Trophoblast cell (in vitro differentiated cells and primary cell): ENCODE measurements at regions not wholly inside any gene's neighbourhood (a gene's known extent, or its start where the extent isn't known, plus 50 kb on each side); places are given as distances from the start of the nearest gene placed in this dataset.

ENCODE experiments used
- DNase-seq, 2 donors: peaks; one replicate each; pipeline ENCODE4 v3.0.0-alpha.2; 2016
- H2AFZ ChIP-seq: 2 replicates; pipeline ENCODE4 v1.6.1; 2013; ENCODE audit warnings: low read length, moderate library complexity, mild to moderate bottlenecking; ENCODE audit not compliant: insufficient read depth, poor library complexity
- H2AK5ac ChIP-seq: 2 replicates; pipeline ENCODE4 v1.6.1; 2013; ENCODE audit warnings: mild to moderate bottlenecking, low read length
- H2BK120ac ChIP-seq: 2 replicates; pipeline ENCODE4 v1.6.1; 2013; ENCODE audit warnings: low read length, mild to moderate bottlenecking, moderate library complexity; ENCODE audit not compliant: insufficient read depth, poor library complexity
- H2BK12ac ChIP-seq: 2 replicates; pipeline ENCODE4 v1.6.1; 2013; ENCODE audit warnings: mild to moderate bottlenecking, low read length, moderate library complexity
- H2BK5ac ChIP-seq: 2 replicates; pipeline ENCODE4 v1.6.1; 2013; ENCODE audit warnings: low read length, low read depth, moderate library complexity, mild to moderate bottlenecking; ENCODE audit not compliant: poor library complexity
- H3K14ac ChIP-seq: 2 replicates; pipeline ENCODE4 v1.6.1; 2013; ENCODE audit warnings: mild to moderate bottlenecking, low read length
- H3K18ac ChIP-seq: 2 replicates; pipeline ENCODE4 v1.6.1; 2013; ENCODE audit warnings: mild to moderate bottlenecking, low read length
- H3K23ac ChIP-seq: 2 replicates; pipeline ENCODE4 v1.6.1; 2013; ENCODE audit warnings: low read length
- H3K27ac ChIP-seq: 2 replicates; pipeline ENCODE4 v1.5.1; 2013; ENCODE audit warnings: low read depth, mild to moderate bottlenecking, inconsistent platforms, low read length, moderate library complexity
- H3K27me3 ChIP-seq: 2 replicates; pipeline ENCODE4 v1.6.1; 2013; ENCODE audit warnings: inconsistent platforms, mild to moderate bottlenecking, low read length, moderate library complexity; ENCODE audit not compliant: insufficient read depth
- H3K36me3 ChIP-seq, 2 experiments: 1 replicate in 1 of 2; 2 replicates in 1 of 2; pipeline ENCODE4 v1.6.1; 2013; ENCODE audit warnings: low read length in 2 of 2, mild to moderate bottlenecking in 2 of 2, moderate library complexity in 1 of 2; ENCODE audit not compliant: insufficient read depth in 2 of 2, control insufficient read depth in 1 of 2
- H3K4ac ChIP-seq: 2 replicates; pipeline ENCODE4 v1.6.1; 2013; ENCODE audit warnings: low read depth, mild to moderate bottlenecking, low read length, moderate library complexity
- H3K4me1 ChIP-seq, 2 experiments: 1 replicate in 1 of 2; 2 replicates in 1 of 2; pipeline ENCODE4 v1.6.1; 2013; ENCODE audit warnings: low read length in 2 of 2, mild to moderate bottlenecking in 2 of 2, moderate library complexity in 1 of 2; ENCODE audit not compliant: insufficient read depth in 2 of 2, control insufficient read depth in 1 of 2
- H3K4me2 ChIP-seq: 2 replicates; pipeline ENCODE4 v1.6.1; 2013; ENCODE audit warnings: inconsistent platforms, mild to moderate bottlenecking, low read length, moderate library complexity
- H3K4me3 ChIP-seq: 2 replicates; pipeline ENCODE4 v1.5.1; 2013; ENCODE audit warnings: mild to moderate bottlenecking, low read depth, low read length, inconsistent platforms
- H3K79me1 ChIP-seq: one replicate; pipeline ENCODE4 v1.6.1; 2013; ENCODE audit warnings: low read length
- H3K79me2 ChIP-seq: 2 replicates; pipeline ENCODE4 v1.6.1; 2013; ENCODE audit warnings: low read length, mild to moderate bottlenecking; ENCODE audit not compliant: control insufficient read depth, insufficient read depth, poor library complexity
- H3K9ac ChIP-seq: 2 replicates; pipeline ENCODE4 v1.6.1; 2013; ENCODE audit warnings: mild to moderate bottlenecking, low read length
- H3K9me3 ChIP-seq: 2 replicates; pipeline ENCODE4 v1.6.1; 2013; ENCODE audit warnings: low read depth, mild to moderate bottlenecking, control low read depth, inconsistent platforms, low read length; ENCODE audit not compliant: insufficient read depth
- H4K12ac ChIP-seq: 2 replicates; pipeline ENCODE4 v1.6.1; 2013; ENCODE audit warnings: low read depth, mild to moderate bottlenecking, low read length, moderate library complexity
- H4K8ac ChIP-seq: 2 replicates; pipeline ENCODE4 v1.6.1; 2013; ENCODE audit warnings: low read depth, mild to moderate bottlenecking, low read length, moderate library complexity
- H4K91ac ChIP-seq: one replicate; pipeline ENCODE4 v1.6.1; 2013; ENCODE audit warnings: low read depth, mild to moderate bottlenecking, low read length, moderate library complexity
- WGBS: extraction: QIAGEN DNeasy Blood & Tissue Kit; methylation state at CpG from one replicate; pipeline ENCODE4 v1.1.7; 2013; ENCODE audit warnings: missing lambda C conversion rate; ENCODE audit not compliant: insufficient read length, insufficient coverage; ENCODE audit errors: extremely low coverage; 5-methylcytosine and 5-hydroxymethylcytosine counted together

DNA sequence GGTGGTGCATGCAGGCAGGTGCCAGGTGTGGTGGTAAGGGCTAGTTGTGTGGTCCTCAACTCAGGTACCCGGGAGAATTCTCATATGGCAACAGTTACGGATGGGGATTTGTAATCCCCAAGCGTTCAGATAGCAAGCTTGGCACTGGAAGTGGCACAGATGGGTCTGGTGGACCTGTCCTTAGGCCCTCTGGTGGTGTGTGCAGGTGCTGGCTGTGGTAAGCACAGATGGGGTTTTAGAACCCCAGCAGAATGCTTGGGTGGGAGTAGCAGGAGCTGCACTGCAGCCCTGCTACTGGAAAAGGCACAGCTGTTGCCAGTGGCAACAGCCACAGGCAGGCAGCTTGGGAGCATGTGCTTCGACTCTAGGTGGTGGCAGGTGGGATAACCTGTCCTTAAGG is 948.2 kb upstream of the FAM98A start:
- Histone ChIP-seq H3K4ac (no peak overlapping the region), H3K27ac (no peak overlapping the region)

GRCh38 chr2:34545486-34546136 is 946.5 kb upstream of the FAM98A start:
- Histone ChIP-seq H4K91ac (no peak overlapping the region), H3K14ac (no peak overlapping the region), H3K4ac (no peak overlapping the region), H3K36me3 (no peaks in the 10 kb centered on the region), H4K8ac (no peak overlapping the region), H3K18ac (no peak overlapping the region), H2BK5ac (no peak overlapping the region), H3K4me2 (no peak overlapping the region), H2BK120ac (no peak overlapping the region), H3K4me3 (no peak overlapping the region), H3K23ac (no peak overlapping the region), H2BK12ac (no peak overlapping the region), H3K27me3 (no peaks in the 10 kb centered on the region), H3K79me1 (no peaks in the 10 kb centered on the region), H3K4me1 (no peaks in the 10 kb centered on the region), H2AK5ac (no peak overlapping the region), H4K12ac (no peak overlapping the region), H2AFZ (no peak overlapping the region), H3K27ac (no peak overlapping the region), H3K79me2 (no peaks in the 10 kb centered on the region), H3K9ac (no peak overlapping the region), H3K9me3 (peaks cover 4% of the 10 kb centered on the region)
- DNase-seq = no peak
- no CpG with 5 or more reads among the region's 12 CpGs for WGBS

More for the DNA sequence above, 948.2 kb upstream of the FAM98A start:
- no peak for DNase-seq
- Histone ChIP-seq H3K79me2 (no peaks in the 10 kb centered on the region), H3K4me1 (no peaks in the 10 kb centered on the region), H2BK12ac (no peak overlapping the region), H2AFZ (no peak overlapping the region), H3K36me3 (no peaks in the 10 kb centered on the region), H4K12ac (no peak overlapping the region), H3K9me3 (peaks cover 4% of the 10 kb centered on the region), H3K27me3 (no peaks in the 10 kb centered on the region), H3K23ac (no peak overlapping the region), H2BK5ac (no peak overlapping the region), H3K4me3 (no peak overlapping the region), H3K4me2 (no peak overlapping the region), H4K8ac (no peak overlapping the region), H3K18ac (no peak overlapping the region), H3K14ac (no peak overlapping the region), H3K9ac (no peak overlapping the region), H2AK5ac (no peak overlapping the region), H3K79me1 (no peaks in the 10 kb centered on the region), H2BK120ac (no peak overlapping the region), H4K91ac (no peak overlapping the region)
- no CpG with 5 or more reads among the region's 4 CpGs for WGBS

- no peak overlapping the region for H3K4ac ChIP-seq
- WGBS = no CpG with 5 or more reads among the region's 3 CpGs
- no peak overlapping the region for H3K4me3 ChIP-seq
These were observed 935.7 kb upstream of the FAM98A start for GRCh38 chr2:34534761-34535160.

GRCh38 chr2:34534341-34534740 is 935.2 kb upstream of the FAM98A start:
- Histone ChIP-seq H2BK12ac (no peak overlapping the region), H3K14ac (no peak overlapping the region), H3K4me2 (no peak overlapping the region), H2AFZ (no peak overlapping the region), H3K27me3 (no peaks in the 10 kb centered on the region), H4K8ac (no peak overlapping the region), H2BK5ac (no peak overlapping the region), H3K79me2 (no peaks in the 10 kb centered on the region), H3K79me1 (no peaks in the 10 kb centered on the region), H3K36me3 (no peaks in the 10 kb centered on the region), H3K4me1 (no peaks in the 10 kb centered on the region), H2BK120ac (no peak overlapping the region), H3K27ac (no peak overlapping the region), H3K9ac (no peak overlapping the region), H3K4me3 (no peak overlapping the region), H3K18ac (no peak overlapping the region), H4K12ac (no peak overlapping the region), H3K4ac (no peak overlapping the region), H3K9me3 (no peaks in the 10 kb centered on the region), H3K23ac (no peak overlapping the region), H4K91ac (no peak overlapping the region), H2AK5ac (no peak overlapping the region)
- WGBS = no CpG with 5 or more reads among the region's 1 CpG
- DNase-seq = no peak

More at GRCh38 chr2:34534761-34535160, 935.7 kb upstream of the FAM98A start:
- no peak for DNase-seq
- Histone ChIP-seq H3K36me3 (no peaks in the 10 kb centered on the region), H2AFZ (no peak overlapping the region), H4K8ac (no peak overlapping the region), H3K14ac (no peak overlapping the region), H3K9ac (no peak overlapping the region), H3K27ac (no peak overlapping the region), H3K79me2 (no peaks in the 10 kb centered on the region), H2BK120ac (no peak overlapping the region), H2AK5ac (no peak overlapping the region), H3K79me1 (no peaks in the 10 kb centered on the region), H3K27me3 (no peaks in the 10 kb centered on the region), H3K18ac (no peak overlapping the region), H3K23ac (no peak overlapping the region), H2BK5ac (no peak overlapping the region), H3K4me1 (no peaks in the 10 kb centered on the region), H4K12ac (no peak overlapping the region), H2BK12ac (no peak overlapping the region), H3K4me2 (no peak overlapping the region), H4K91ac (no peak overlapping the region), H3K9me3 (no peaks in the 10 kb centered on the region)
